Colonic mucosa (tissue), 4 donors: ENCODE measurements at regions not wholly inside any gene's neighbourhood (a gene's known extent, or its start where the extent isn't known, plus 50 kb on each side); places are given as distances from the start of the nearest gene placed in this dataset.

Experiments
- DNase-seq: peaks from one replicate; pipeline ENCODE4 v3.0.0-alpha.2; 2020
- H3K27ac ChIP-seq: fragments of 200-600 bp; one replicate; pipeline ENCODE4 v1.8.0; 2021
- H3K27me3 ChIP-seq: fragments of 200-600 bp; one replicate; pipeline ENCODE4 v1.8.0; 2021
- H3K36me3 ChIP-seq: fragments of 200-600 bp; one replicate; pipeline ENCODE4 v1.8.0; 2021
- H3K4me1 ChIP-seq: fragments of 200-600 bp; one replicate; pipeline ENCODE4 v1.8.0; 2021; ENCODE audit warnings: mild to moderate bottlenecking
- H3K4me3 ChIP-seq: fragments of 200-600 bp; one replicate; pipeline ENCODE4 v1.8.0; 2021
- H3K9ac ChIP-seq, 2 donors: one replicate each; pipeline ENCODE4 v1.7.0; 2013; ENCODE audit warnings: control low read depth in 2 of 2, low read depth in 2 of 2, low read length in 2 of 2
- H3K9me3 ChIP-seq: fragments of 200-600 bp; one replicate; pipeline ENCODE4 v1.8.0; 2021
- intact Hi-C: fragments of 100-400 bp; cut with DNase I; formaldehyde crosslinking; loops from one replicate; pipeline ENCODE4 v1.14.1; 2022
- TF ChIP-seq, protein P1 (sequence below): fragments of 200-600 bp; IDR thresholded peaks from one replicate; pipeline ENCODE4 v1.8.0; 2022; ENCODE audit warnings: antibody characterized with exemption, mild to moderate bottlenecking
- donor health status: healthy.
- donor health status: DM: no; HTN: no; CAD: no.
- donor health status: DM: no; HTN: no; CAD: no.

DNA sequence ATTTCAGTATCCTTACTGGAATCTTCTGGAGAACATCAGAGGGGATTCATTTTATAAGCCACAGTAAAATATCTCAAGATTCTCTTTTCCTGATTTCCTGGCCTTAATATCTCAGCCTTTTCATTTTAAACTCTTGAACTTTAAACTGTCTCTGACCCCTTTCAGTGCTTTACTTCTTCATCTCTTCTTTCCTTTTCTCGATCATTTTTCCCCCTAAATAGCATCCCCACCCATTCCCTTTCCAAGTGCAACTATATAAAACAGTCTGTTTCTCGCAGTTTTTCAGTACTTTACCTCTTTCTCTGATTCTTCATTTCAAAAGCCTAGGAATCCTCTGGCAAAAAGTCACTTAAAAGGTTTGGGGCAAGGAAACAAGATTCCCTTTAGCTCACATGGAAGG, 80.5 kb downstream of the PALM2AKAP2 start:
- no peaks in the 10 kb centered on the region for H3K27me3 ChIP-seq
- H3K4me1 ChIP-seq, result no peaks in the 10 kb centered on the region
- intact Hi-C loops, result no loop called here
- no peak overlapping the region for H3K9ac ChIP-seq
- H3K36me3 ChIP-seq, result no peaks in the 10 kb centered on the region
- no peak overlapping the region for H3K27ac ChIP-seq
- H3K9me3 ChIP-seq, result no peaks in the 10 kb centered on the region
- H3K4me3 ChIP-seq, result no peak overlapping the region
- no peak for DNase-seq
- TF ChIP-seq, protein P1, sequence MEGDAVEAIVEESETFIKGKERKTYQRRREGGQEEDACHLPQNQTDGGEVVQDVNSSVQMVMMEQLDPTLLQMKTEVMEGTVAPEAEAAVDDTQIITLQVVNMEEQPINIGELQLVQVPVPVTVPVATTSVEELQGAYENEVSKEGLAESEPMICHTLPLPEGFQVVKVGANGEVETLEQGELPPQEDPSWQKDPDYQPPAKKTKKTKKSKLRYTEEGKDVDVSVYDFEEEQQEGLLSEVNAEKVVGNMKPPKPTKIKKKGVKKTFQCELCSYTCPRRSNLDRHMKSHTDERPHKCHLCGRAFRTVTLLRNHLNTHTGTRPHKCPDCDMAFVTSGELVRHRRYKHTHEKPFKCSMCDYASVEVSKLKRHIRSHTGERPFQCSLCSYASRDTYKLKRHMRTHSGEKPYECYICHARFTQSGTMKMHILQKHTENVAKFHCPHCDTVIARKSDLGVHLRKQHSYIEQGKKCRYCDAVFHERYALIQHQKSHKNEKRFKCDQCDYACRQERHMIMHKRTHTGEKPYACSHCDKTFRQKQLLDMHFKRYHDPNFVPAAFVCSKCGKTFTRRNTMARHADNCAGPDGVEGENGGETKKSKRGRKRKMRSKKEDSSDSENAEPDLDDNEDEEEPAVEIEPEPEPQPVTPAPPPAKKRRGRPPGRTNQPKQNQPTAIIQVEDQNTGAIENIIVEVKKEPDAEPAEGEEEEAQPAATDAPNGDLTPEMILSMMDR, result no peak

DNA sequence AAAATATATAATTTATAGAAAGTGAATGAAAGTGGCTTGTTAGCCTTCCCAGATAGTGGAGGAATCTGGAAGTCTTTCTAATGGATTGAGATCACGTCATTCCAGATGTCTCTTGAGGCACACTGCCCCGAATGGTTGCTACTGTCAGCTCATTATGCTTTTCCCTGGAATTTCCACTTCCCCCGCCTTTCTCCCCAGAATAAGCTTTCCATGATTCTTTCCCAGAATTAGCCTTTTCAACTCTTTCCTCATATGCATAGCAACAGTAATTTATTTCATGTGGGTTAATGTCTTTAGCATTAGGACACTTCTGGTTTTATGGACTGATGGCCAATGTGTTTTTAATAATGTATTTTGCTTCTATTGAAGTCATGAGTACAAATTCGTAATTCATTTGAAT, 81.5 kb downstream of the PALM2AKAP2 start:
- intact Hi-C loops, result no loop called here
- H3K4me3 ChIP-seq, result no peak overlapping the region
- H3K4me1 ChIP-seq, result no peaks in the 10 kb centered on the region
- TF ChIP-seq, protein P1, result no peak
- H3K9ac ChIP-seq, result no peak overlapping the region
- no peak overlapping the region for H3K27ac ChIP-seq
- H3K36me3 ChIP-seq, result no peaks in the 10 kb centered on the region
- H3K9me3 ChIP-seq, result no peaks in the 10 kb centered on the region
- no peaks in the 10 kb centered on the region for H3K27me3 ChIP-seq
- no peak for DNase-seq

DNA sequence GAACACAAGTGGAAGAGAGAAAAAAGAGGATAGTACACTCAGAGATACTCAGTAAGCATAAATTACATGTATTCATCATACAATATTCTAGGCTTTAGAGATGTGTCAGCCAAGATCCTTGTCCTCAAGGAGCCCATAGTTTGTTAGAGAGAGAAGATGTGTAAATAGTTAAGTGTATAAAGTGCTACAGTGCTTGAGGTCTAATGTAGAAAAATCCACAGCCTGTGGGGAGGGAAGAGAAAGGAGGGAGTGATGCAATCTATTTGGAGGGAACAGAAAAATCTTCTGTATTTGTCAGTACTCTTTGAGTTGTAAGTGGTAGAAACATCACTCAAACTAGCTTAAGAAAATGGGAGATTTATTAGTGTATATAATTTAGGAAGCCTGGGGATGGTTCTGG, 81.9 kb downstream of the PALM2AKAP2 start:
- intact Hi-C loops, result no loop called here
- Histone ChIP-seq H3K27me3 (no peaks in the 10 kb centered on the region), H3K4me3 (no peak overlapping the region), H3K4me1 (no peaks in the 10 kb centered on the region), H3K9me3 (no peaks in the 10 kb centered on the region), H3K36me3 (no peaks in the 10 kb centered on the region), H3K27ac (no peak overlapping the region), H3K9ac (no peak overlapping the region)
- TF ChIP-seq, protein P1, result no peak
- no peak for DNase-seq

DNA sequence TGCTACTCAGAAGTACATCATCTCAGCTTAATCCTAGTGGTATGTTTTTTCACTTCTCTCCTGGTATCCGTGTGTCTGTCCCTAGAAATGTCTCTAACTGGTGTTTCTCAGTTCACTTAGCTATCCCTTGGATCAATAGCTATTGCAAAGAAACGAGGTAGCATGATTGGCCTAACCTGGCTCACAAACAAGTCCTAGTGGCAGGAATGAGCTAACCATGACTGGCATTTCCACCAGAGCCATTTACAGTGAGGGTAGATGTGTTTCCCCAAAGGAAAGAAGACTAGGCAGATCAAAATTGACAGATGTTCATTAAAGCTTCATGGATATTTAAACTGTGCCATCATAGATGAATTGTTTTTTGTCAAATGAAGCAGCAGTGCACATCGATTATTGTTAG, 82.5 kb downstream of the PALM2AKAP2 start:
- intact Hi-C loops, result no loop called here
- no peak for DNase-seq

DNA sequence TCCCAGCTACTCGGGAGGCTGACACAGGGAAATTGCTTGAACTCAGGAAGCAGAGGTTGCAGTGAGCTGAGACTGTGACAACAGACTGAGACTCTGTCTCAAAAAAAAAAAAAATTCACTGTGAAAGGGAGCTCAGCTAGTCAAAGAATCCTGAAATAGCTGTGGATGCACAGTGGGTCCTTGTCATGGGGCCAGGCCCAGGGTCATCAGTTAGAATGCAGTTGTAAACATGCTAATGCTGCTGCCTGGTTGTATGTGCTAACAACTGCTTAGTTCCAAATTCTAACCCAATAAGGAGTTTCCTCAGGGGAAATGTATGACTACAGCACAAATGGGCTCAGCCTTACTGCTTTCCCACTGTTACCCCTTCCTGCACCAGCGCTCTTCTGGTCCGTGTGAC, 84.0 kb downstream of the PALM2AKAP2 start:
- Histone ChIP-seq H3K4me1 (no peaks in the 10 kb centered on the region), H3K9ac (no peak overlapping the region), H3K9me3 (no peaks in the 10 kb centered on the region), H3K27me3 (no peaks in the 10 kb centered on the region), H3K36me3 (no peaks in the 10 kb centered on the region), H3K27ac (no peak overlapping the region), H3K4me3 (no peak overlapping the region)
- intact Hi-C loops, result no loop called here
- TF ChIP-seq, protein P1, result no peak
- no peak for DNase-seq

More for the DNA sequence above, 82.5 kb downstream of the PALM2AKAP2 start:
- TF ChIP-seq, protein P1, result no peak
- no peaks in the 10 kb centered on the region for H3K4me1 ChIP-seq
- H3K9ac ChIP-seq, result no peak overlapping the region
- H3K36me3 ChIP-seq, result no peaks in the 10 kb centered on the region
- H3K27me3 ChIP-seq, result no peaks in the 10 kb centered on the region
- no peak overlapping the region for H3K27ac ChIP-seq
- no peaks in the 10 kb centered on the region for H3K9me3 ChIP-seq
- H3K4me3 ChIP-seq, result no peak overlapping the region

DNA sequence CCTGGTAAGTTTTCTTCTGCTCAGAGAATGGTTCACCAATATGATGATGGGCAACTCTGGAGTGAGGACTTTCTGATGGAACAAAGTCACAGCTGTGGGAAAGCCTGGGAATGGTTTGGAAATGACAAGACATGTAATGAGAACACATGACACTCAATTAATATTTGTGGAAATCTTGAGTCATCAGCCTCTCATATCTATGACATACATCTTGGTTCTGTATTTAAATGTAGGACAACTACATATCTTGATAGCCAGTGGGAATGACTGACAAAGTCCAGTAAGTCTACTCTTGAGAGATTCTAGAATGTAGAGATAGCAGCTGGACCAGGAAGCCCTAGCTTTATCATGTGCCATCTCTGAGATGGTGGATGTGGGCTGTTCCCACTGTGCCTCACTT, 85.5 kb downstream of the PALM2AKAP2 start:
- DNase-seq, result no peak
- Histone ChIP-seq H3K27me3 (no peaks in the 10 kb centered on the region), H3K27ac (no peak overlapping the region), H3K4me1 (no peaks in the 10 kb centered on the region), H3K9me3 (no peaks in the 10 kb centered on the region), H3K9ac (no peak overlapping the region), H3K36me3 (no peaks in the 10 kb centered on the region), H3K4me3 (no peak overlapping the region)
- intact Hi-C loops, result no loop called here
- TF ChIP-seq, protein P1, result no peak
